ENCODE measurements at regions not wholly inside any gene's neighbourhood (a gene's known extent, or its start where the extent isn't known, plus 50 kb on each side); places are given as distances from the start of the nearest gene placed in this dataset.

DNA sequence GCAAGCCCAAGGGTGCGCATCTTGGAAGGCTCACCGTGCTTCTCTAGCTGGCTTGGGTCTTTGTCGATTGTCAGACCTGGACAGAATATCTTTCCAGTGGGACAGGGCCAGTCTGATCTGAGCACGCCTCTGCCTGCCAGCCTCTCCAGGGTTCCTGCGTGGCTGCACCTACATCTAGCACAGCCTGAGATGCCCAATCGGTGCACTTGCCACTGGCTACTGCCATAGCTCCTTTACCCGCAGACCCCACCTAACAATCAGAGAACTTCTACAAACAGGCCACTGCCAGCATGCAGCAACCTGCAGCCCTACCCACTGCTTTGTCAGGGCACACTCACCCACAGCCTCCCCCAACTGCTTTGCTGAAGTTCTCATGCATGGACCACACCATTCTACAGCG is 56.7 kb upstream of the PHACTR3 start:
- in situ Hi-C loops (cut with HindIII; ENCODE audit: low sequenced_read_pairs), result no loop called here
